ENCODE measurements at regions not wholly inside any gene's neighbourhood (a gene's known extent, or its start where the extent isn't known, plus 50 kb on each side); places are given as distances from the start of the nearest gene placed in this dataset.

DNA sequence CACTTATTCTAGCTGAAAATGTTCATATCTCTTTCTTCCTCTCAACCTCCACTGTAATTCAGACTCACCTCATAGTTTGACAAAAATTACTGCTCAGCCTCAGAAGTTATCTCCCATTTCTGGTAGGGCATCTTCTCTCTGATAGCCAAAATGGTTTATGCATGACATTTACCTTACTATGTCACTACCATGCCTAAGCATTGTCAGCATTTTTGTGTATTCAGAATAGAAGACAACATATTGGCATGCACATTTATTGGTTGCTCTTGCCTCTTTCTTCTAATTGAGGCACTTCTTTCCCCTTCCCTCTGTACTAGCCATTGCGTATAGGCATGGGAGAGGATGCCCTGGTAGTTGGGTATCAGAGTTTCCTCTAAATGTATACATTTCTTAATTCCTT, 406.1 kb upstream of the DCC start:
- TF ChIP-seq, protein P1, sequence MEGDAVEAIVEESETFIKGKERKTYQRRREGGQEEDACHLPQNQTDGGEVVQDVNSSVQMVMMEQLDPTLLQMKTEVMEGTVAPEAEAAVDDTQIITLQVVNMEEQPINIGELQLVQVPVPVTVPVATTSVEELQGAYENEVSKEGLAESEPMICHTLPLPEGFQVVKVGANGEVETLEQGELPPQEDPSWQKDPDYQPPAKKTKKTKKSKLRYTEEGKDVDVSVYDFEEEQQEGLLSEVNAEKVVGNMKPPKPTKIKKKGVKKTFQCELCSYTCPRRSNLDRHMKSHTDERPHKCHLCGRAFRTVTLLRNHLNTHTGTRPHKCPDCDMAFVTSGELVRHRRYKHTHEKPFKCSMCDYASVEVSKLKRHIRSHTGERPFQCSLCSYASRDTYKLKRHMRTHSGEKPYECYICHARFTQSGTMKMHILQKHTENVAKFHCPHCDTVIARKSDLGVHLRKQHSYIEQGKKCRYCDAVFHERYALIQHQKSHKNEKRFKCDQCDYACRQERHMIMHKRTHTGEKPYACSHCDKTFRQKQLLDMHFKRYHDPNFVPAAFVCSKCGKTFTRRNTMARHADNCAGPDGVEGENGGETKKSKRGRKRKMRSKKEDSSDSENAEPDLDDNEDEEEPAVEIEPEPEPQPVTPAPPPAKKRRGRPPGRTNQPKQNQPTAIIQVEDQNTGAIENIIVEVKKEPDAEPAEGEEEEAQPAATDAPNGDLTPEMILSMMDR (IDR thresholded peaks at IDR 0.05) = no peak
- no peak for TF ChIP-seq POLR2A (IDR thresholded peaks at IDR 0.05)

Measured in vagina (tissue), 2 donors.